Glomerular visceral epithelial cell (primary cell): ENCODE measurements at regions not wholly inside any gene's neighbourhood (a gene's known extent, or its start where the extent isn't known, plus 50 kb on each side); places are given as distances from the start of the nearest gene placed in this dataset.
"Not testable (repeated sequence)": the region's sequence is repeated elsewhere in the genome, so short reads cannot be mapped to it uniquely, and the experiment has no call there.

Experiments used
- DNase-seq: peaks from one replicate; pipeline ENCODE4 v3.0.0-alpha.2; 2016; ENCODE audit errors: extremely low spot score

DNA sequence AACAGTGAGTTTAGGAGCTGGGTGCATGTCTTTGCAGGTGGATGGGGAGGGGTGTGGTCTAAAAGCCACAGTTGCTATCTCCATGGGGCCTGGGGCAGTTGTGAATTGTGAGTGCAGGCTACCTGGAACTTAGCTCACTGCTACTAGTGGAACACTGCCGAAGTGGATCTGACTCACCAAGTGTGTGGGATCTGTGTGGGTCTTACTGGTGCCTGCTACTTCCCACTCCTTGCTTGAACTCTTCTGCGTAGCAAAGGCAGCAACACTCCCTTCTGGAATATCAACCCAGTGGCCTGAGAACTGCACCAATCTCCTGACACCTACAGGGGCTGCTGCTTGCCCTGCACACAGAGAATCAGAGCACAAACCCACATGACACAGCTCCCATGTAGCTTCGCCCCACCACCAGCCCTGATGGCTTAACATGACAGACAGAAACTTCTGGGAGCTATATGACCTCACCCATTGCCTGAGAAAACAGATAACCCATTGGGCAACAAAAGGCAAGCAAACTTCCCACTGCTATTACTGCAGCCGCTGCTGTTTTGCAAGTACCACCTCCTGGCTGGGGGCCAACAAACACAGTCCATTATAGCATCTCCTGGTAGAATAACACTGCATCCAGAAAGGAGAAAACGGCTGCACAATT lies 455.1 kb upstream of the DDX18 start:
- DNase-seq, result no peak

GRCh38 chr2:117360586-117360985 lies 453.9 kb upstream of the DDX18 start:
- no peak for DNase-seq

GRCh38 chr2:117378653-117379052 lies 435.8 kb upstream of the DDX18 start:
- DNase-seq, result no peak

GRCh38 chr2:117379928-117380327 lies 434.6 kb upstream of the DDX18 start:
- DNase-seq, result no peak

DNA sequence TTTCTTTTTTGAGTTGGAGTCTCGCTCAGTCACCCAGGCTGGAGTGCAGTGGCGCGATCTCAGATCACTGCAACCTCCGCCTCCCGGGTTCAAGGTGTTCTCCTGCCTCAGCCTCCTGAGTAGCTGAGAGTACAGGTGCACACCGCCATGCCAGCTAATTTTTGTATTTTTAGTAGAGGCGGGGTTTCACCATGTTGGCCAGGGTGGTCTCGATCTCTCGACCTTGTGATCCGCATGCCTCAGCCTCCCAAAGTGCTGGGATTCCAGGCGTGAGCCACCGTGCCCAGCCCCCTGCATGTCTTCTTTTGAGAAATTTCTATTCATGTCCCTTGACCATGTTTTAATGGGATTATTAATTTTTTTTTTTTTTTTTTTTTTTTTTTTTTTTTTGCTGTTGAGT lies 430.5 kb upstream of the DDX18 start:
- DNase-seq, result not testable (repeated sequence)

DNA sequence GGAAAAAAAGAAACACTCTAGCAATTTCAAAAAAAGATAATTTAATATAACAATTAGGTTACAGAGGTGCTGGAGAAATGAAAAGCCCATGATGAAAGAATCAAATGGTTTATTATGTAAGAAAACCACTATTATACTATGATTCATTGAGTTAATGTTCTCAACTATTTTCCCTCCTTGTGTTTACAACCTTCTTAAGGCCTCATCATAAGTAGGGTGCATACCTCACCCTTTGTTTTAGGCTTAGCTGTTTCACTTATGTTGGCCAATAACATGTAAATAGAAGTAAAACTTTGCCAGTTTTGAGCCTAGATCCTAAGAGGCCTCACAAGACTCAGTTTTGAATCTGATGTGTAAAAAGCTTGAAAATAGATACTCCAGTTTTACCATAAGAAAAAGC lies 418.3 kb upstream of the DDX18 start:
- DNase-seq, result no peak

DNA sequence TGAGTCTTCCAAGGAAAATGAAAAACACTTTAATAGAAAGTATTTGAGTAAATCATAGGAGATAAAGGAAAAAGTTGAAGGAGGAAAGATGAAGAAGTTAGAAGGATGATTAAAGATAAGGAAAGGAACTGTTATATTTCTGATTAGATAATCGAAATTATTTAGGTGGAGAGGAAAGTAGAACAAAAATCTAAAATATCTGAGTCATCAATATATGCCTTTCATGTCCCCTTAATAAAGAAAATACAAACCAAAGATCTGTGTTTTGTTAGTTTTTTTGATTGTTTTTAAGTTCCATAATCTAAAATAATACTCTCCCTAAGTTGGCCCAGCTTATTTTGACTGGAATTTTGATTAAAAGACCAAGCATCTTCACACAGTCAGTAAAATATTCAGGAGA lies 412.9 kb upstream of the DDX18 start:
- DNase-seq, result no peak

DNA sequence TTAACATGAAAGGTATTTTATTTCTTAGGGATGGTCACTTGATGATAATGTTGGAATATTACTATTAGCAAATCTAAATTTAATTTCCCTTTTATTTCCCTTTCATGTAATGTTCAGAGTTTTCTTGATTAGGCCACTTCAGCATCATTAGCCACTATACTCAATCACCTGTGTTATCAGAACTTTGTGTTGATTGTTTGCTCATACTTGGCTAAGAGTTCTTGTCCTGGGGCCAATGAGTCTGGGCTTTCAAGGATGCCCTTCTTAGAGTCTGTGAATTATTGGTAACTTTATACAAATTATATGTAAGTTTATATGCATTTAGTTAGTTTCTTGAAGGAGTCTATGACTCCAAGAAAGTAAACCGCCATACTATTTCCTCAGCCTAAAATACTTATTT lies 408.0 kb upstream of the DDX18 start:
- DNase-seq, result no peak

DNA sequence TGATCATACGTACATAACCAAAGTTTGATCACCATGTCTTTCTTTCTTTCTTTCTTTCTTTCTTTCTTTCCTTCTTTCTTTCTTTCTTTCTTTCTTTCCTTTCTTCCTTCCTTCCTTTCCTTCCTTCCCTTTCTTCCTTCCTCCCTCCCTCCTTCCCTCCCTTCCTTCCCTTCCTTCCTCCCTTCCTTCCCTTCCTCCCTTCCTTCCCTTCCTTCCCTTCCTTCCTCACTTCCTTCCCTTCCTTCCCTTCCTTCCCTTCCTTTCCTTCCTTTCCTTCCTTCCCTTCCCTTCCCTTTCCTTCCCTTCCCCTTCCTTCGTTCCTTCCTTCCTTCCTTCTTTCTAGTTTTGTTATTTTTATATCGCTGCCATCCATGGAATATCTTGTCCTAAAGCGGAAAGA lies 406.7 kb upstream of the DDX18 start:
- no peak for DNase-seq

- no peak for DNase-seq
Measured at GRCh38 chr2:117409443-117409842, 405.0 kb upstream of the DDX18 start.

- no peak for DNase-seq
Measured at GRCh38 chr2:117411983-117412382, 402.5 kb upstream of the DDX18 start.

DNA sequence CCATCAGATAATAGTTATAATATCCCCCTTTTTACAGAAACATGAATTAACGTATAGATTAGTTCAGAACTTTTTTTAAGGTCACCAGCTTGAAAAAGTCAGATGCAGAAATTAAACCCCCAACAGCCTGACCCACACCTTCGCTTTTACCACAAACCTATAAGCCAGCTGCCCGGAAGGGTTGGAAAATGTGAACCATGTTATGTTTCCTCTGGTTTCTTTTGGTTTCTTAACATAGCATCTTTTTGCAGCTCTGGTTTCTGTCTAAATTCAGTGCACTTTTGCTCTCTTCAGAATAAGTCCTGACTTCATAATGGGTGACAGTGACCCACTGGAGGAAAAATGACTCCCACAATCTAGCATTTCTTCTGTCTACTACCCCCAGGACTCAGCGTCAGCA lies 381.7 kb upstream of the DDX18 start:
- DNase-seq, result no peak

DNA sequence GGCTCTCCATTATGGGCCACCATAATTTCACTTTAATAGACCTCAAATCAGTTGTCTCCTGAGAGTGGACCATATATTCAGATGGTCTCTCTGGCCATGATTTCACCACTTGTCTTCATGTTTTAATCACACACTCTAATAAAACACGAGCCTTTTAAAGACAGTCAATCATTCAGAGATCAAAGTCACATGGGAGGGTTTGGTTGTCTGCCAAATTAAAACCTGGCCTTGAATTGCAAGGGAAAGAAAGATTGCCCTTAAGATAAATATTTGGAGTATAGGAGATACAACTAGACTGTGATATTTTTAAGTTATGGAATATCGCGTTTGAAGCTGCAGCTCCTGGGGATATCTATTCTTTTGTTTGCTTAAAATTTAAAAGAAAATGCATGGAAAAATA lies 377.8 kb upstream of the DDX18 start:
- no peak for DNase-seq

GRCh38 chr2:117470311-117471095 lies 344.0 kb upstream of the DDX18 start:
- no peak for DNase-seq

- DNase-seq, result no peak
Measured at GRCh38 chr2:117481608-117482007, 332.9 kb upstream of the DDX18 start.

- DNase-seq, result no peak
Measured at GRCh38 chr2:117485588-117485987, 328.9 kb upstream of the DDX18 start.

GRCh38 chr2:117486081-117486480 lies 328.4 kb upstream of the DDX18 start:
- DNase-seq, result no peak

DNA sequence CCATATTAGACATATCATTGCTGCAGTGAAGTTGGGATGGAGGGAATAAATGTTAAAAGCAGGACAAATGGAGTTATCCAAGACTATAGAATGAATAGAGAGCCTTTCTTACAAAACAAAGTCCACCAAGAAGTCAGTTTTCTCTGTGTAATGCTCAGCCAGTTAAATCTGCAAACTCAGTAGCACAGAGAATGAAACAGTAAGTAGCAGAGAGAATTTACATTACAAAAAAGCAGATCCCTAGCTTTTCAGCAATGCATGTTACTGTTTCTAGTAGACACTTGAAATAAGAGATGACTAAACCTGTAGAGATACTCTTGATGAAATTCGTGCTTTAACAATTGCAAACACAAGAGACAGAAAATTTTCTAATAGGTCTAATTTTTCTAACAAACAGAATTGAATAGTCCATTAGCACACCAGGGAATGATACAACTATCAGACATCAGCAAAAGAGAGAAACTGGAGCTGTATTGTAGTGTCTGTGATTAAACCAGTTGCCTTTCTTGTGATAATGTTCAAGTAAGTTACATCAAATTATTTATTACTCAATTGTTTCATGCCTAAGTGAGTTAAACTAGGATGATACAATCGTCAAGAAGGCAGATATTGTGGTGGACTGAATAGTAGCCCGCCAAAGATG lies 322.2 kb upstream of the DDX18 start:
- no peak for DNase-seq

GRCh38 chr2:117500721-117501120 lies 313.8 kb upstream of the DDX18 start:
- DNase-seq, result no peak

DNA sequence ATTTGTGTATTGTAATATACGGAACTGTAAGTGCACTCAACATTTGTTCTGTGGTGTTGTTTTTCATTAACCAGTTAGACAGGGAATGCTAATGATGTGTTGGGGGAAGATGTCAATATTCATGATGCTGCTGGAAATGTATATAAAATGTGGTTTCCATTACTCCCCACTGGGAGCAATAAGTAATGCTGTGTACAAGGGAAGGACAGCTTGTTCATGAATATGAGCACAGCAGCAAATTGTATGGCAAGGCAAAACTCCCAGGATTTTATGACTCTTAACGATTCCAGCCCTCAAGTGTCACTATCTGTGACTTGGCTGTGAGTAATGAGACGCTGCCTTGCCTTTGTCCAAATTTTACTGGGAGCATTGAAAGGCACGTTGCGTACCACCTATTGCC lies 312.4 kb upstream of the DDX18 start:
- DNase-seq, result no peak

DNA sequence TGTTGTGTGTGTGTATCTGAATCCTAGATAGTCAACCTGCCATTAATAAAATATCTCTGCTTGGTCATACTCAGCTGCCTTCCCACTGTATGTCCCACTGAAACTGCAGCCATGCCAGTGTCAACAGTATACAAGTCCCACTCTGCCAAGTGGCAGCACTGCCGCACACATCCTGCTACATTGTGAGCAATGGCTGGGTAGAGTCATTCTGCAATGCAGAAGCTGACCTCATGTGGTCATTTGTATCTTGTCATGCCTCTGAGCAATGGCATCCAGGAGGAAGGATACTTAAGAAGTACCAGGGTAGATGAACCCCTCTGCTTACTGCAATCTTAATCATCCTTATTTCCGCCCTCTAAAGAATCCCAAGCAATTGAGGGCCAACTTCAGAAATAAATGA lies 302.2 kb upstream of the DDX18 start:
- no peak for DNase-seq

DNA sequence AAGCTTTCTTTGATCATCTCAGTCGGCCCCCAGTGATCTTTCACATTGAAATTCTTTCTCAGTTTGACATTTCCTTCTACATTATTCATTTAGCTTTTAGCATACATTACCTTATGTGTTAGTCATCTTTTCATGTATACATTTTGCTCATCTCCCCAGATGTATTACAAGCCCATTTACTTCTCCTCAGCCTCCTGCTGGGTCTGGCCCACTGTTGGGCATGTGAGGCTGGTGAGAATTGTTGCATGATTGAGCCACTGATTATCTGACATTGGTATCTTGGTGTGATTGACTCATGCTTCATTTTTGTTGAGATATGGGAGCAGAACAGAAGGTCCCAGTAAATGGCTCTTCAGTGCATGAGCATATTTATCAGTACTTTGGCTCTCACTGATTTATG lies 300.1 kb upstream of the DDX18 start:
- DNase-seq, result no peak

GRCh38 chr2:117519238-117519637 lies 295.3 kb upstream of the DDX18 start:
- DNase-seq, result no peak
